ENCODE measurements at regions not wholly inside any gene's neighbourhood (a gene's known extent, or its start where the extent isn't known, plus 50 kb on each side); places are given as distances from the start of the nearest gene placed in this dataset.

- BruUV-seq (replicated peaks): no TSS peak
- Mint-ChIP-seq H3K27me3 (ENCODE audit: insufficient read depth, unreplicated experiment) (no peaks in the 10 kb centered on the region), H3K36me3 (ENCODE audit: insufficient read depth, unreplicated experiment) (no peaks in the 10 kb centered on the region), H3K9me3 (ENCODE audit: unreplicated experiment) (no peaks in the 10 kb centered on the region), H3K4me3 (ENCODE audit: unreplicated experiment) (no peak overlapping the region), H3K4me1 (ENCODE audit: insufficient read depth, unreplicated experiment) (peaks cover 6% of the 10 kb centered on the region), H3K27ac (ENCODE audit: low read depth, unreplicated experiment) (no peak overlapping the region)
- no peak for DNase-seq (ENCODE audit: unreplicated experiment)
- POLR2A ChIA-PET: no interaction called here
- intact Hi-C loops (cut with micrococcal nuclease): no loop called here
- TF ChIP-seq, protein P1, sequence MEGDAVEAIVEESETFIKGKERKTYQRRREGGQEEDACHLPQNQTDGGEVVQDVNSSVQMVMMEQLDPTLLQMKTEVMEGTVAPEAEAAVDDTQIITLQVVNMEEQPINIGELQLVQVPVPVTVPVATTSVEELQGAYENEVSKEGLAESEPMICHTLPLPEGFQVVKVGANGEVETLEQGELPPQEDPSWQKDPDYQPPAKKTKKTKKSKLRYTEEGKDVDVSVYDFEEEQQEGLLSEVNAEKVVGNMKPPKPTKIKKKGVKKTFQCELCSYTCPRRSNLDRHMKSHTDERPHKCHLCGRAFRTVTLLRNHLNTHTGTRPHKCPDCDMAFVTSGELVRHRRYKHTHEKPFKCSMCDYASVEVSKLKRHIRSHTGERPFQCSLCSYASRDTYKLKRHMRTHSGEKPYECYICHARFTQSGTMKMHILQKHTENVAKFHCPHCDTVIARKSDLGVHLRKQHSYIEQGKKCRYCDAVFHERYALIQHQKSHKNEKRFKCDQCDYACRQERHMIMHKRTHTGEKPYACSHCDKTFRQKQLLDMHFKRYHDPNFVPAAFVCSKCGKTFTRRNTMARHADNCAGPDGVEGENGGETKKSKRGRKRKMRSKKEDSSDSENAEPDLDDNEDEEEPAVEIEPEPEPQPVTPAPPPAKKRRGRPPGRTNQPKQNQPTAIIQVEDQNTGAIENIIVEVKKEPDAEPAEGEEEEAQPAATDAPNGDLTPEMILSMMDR (IDR thresholded peaks at IDR 0.05; ENCODE audit: unreplicated experiment): no peak
- CTCF ChIA-PET: interaction anchor here (0.6 kb wide), 1 partner anchor 290 kb away, joined by 3 read pairs; no protein-coding TSS in a partner anchor
Observed at GRCh38 chr2:56624181-56624580, 440.4 kb downstream of the CCDC85A start.

DNA sequence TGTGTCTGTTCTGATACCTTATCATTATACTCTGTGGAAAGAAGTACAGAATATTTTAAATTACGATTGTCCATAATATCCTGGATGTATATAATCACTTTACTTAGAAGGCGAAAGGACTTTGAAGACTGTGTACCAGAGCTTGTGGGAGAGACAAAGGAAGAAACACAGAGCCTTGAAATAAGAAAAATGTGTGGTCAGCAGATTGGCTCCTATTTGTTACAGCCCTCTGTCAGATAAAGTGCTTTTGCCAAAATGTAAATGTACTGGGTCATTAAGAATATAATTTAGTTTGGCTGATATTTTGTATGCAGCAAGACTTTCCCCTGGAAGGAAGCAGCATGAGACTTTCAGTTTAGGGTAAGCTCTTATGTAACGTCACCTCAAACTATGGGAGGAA, 443.1 kb downstream of the CCDC85A start:
- Mint-ChIP-seq H3K4me3 (ENCODE audit: unreplicated experiment) (no peak overlapping the region), H3K36me3 (ENCODE audit: insufficient read depth, unreplicated experiment) (no peaks in the 10 kb centered on the region), H3K9me3 (ENCODE audit: unreplicated experiment) (no peaks in the 10 kb centered on the region), H3K27me3 (ENCODE audit: insufficient read depth, unreplicated experiment) (no peaks in the 10 kb centered on the region), H3K27ac (ENCODE audit: low read depth, unreplicated experiment) (no peak overlapping the region), H3K4me1 (ENCODE audit: insufficient read depth, unreplicated experiment) (peaks cover 6% of the 10 kb centered on the region)
- ChIA-PET POLR2A (no interaction called here), CTCF (no interaction called here)
- TF ChIP-seq, protein P1 (IDR thresholded peaks at IDR 0.05; ENCODE audit: unreplicated experiment): no peak
- DNase-seq (ENCODE audit: unreplicated experiment): no peak
- BruUV-seq (replicated peaks): no TSS peak
- intact Hi-C loops (cut with micrococcal nuclease): no loop called here

DNA sequence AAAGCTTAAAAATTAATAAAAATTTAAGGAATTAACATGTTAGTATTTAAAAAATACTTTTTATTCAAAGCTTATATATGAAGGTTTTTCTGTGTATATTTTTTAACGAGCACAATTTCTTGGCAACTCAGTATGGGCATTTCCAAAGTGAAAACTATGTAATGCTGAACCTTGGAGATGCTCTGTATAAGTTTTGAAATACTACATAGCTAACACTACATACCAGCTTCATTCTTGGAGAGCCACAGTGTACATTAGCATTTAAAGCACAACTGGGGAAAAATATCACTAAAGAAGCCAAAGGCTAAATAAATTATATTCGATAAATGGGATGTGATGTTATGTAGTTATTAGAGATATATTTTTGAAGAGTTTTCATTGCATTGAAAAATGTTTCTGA, 446.5 kb downstream of the CCDC85A start:
- no peak overlapping the region for H3K27ac Mint-ChIP-seq (ENCODE audit: low read depth, unreplicated experiment)
- TF ChIP-seq, protein P1 (IDR thresholded peaks at IDR 0.05; ENCODE audit: unreplicated experiment): no peak
- H3K4me3 Mint-ChIP-seq (ENCODE audit: unreplicated experiment): no peak overlapping the region
- no peaks in the 10 kb centered on the region for H3K36me3 Mint-ChIP-seq (ENCODE audit: insufficient read depth, unreplicated experiment)
- ChIA-PET POLR2A (interaction anchor here (0.7 kb wide), 1 partner anchor 13 kb away, joined by 3 read pairs; no protein-coding TSS in a partner anchor), CTCF (interaction anchor here (0.9 kb wide), 1 partner anchor 115 kb away, joined by 3 read pairs; no protein-coding TSS in a partner anchor)
- H3K9me3 Mint-ChIP-seq (ENCODE audit: unreplicated experiment): peaks cover 8% of the 10 kb centered on the region
- intact Hi-C loops (cut with micrococcal nuclease): no loop called here
- DNase-seq (ENCODE audit: unreplicated experiment): no peak
- H3K27me3 Mint-ChIP-seq (ENCODE audit: insufficient read depth, unreplicated experiment): no peaks in the 10 kb centered on the region
- no peaks in the 10 kb centered on the region for H3K4me1 Mint-ChIP-seq (ENCODE audit: insufficient read depth, unreplicated experiment)
- no TSS peak for BruUV-seq (replicated peaks)

DNA sequence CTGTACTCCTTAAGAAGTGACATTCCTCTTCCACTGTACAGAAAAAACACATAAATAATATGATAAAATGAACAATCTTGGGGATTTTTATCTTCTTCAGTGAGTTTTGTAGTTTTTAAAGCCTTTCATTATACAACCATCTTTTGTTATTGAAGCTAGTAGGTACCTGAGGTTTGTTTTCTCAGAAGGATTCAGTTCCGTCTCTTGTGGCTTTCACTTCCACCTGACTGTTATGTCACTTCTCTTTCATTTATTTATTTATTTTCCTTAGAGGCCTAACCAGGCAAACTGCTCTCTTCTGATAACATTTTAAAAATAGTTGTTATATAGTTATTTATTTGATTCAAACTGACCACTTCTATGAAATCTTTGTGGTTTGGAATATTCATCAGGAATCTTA, 464.2 kb downstream of the CCDC85A start:
- TF ChIP-seq, protein P1 (IDR thresholded peaks at IDR 0.05; ENCODE audit: unreplicated experiment): no peak
- POLR2A ChIA-PET: no interaction called here
- BruUV-seq (replicated peaks): no TSS peak
- H3K9me3 Mint-ChIP-seq (ENCODE audit: unreplicated experiment): no peaks in the 10 kb centered on the region
- no peaks in the 10 kb centered on the region for H3K36me3 Mint-ChIP-seq (ENCODE audit: insufficient read depth, unreplicated experiment)
- DNase-seq (ENCODE audit: unreplicated experiment): no peak
- H3K27ac Mint-ChIP-seq (ENCODE audit: low read depth, unreplicated experiment): no peak overlapping the region
- intact Hi-C loops (cut with micrococcal nuclease): no loop called here
- no peak overlapping the region for H3K4me3 Mint-ChIP-seq (ENCODE audit: unreplicated experiment)
- H3K4me1 Mint-ChIP-seq (ENCODE audit: insufficient read depth, unreplicated experiment): no peaks in the 10 kb centered on the region
- CTCF ChIA-PET: interaction anchor here (0.8 kb wide), 1 partner anchor 11 kb away, joined by 3 read pairs; no protein-coding TSS in a partner anchor
- no peaks in the 10 kb centered on the region for H3K27me3 Mint-ChIP-seq (ENCODE audit: insufficient read depth, unreplicated experiment)
